A549 (cell line): ENCODE measurements at regions not wholly inside any gene's neighbourhood (a gene's known extent, or its start where the extent isn't known, plus 50 kb on each side); places are given as distances from the start of the nearest gene placed in this dataset.

Experiments
- EP300 ChIP-seq, 2 experiments: fragments of >200 bp; sonication (Bioruptor Twin); formaldehyde crosslinking; IDR thresholded peaks; 2 replicates in 1 of 2; 3 replicates in 1 of 2; pipeline ENCODE4 v1.6.1; 2016 to 2017
- FOSL2 ChIP-seq, 2 experiments: fragments of 450-650 bp in 1 of 2; fragments of >200 bp in 1 of 2; sonication (Bioruptor Twin) in 1 of 2; formaldehyde crosslinking; IDR thresholded peaks; 2 replicates each; pipeline versions ENCODE4 v1.5.0 to v1.6.1; 2016 to 2020; ENCODE audit warnings: mild to moderate bottlenecking in 1 of 2, moderate library complexity in 1 of 2
- HOXA7 ChIP-seq: fragments of 250-450 bp; sonication (Bioruptor Pico); IDR thresholded peaks from 2 replicates; pipeline ENCODE4 v1.5.0; 2020; ENCODE audit warnings: mild to moderate bottlenecking, moderate library complexity
- RAD21 ChIP-seq, 2 experiments: fragments of >200 bp in 1 of 2; sonication (Bioruptor Twin) in 1 of 2; formaldehyde crosslinking in 1 of 2; IDR thresholded peaks in 1 of 2; conservative IDR thresholded peaks in 1 of 2; 2 replicates in 1 of 2; 3 replicates in 1 of 2; pipeline ENCODE4 v1.6.1; 2012 to 2018; ENCODE audit warnings: inconsistent platforms in 1 of 2
- REST ChIP-seq: fragments of 200-600 bp; sonication (generic); IDR thresholded peaks from 2 replicates; pipeline ENCODE4 v1.6.1; 2016; ENCODE audit warnings: antibody characterized with exemption, mild to moderate bottlenecking, moderate library complexity
- ZC3H11A ChIP-seq: fragments of 450-650 bp; IDR thresholded peaks from 2 replicates; pipeline ENCODE4 v1.6.1; 2014; ENCODE audit warnings: antibody characterized with exemption, mild to moderate bottlenecking

DNA sequence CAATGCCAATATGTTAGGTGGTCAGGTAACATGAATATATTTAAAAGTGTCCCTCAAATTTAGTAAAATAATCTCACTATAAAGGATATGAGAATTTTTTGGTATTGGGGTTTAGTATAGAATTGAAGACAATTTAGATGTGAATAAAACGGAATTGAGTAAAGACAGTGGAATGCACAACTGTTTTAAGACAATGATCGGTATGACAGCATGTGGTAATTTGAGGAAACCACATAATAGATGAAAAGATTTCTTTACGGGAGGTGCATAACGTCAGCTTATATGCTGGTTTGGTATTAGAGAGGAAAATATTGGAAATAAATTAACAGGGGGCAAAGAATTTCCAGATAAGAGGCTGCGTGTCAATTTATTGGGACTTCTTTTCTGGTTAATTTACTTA lies 1043.2 kb downstream of the CDH18 start:
- TF ChIP-seq EP300 (IDR thresholded peaks at IDR 0.05) (no peak), FOSL2 (IDR thresholded peaks at IDR 0.05) (no peak), FOSL2 (CRISPR knock-in tag; IDR thresholded peaks at IDR 0.05) (no peak), RAD21 (conservative IDR thresholded peaks at IDR 0.05 in 1 of 2, IDR thresholded peaks at IDR 0.05 in 1 of 2) (no peak), REST (no peak), HOXA7 (no peak), ZC3H11A (no peak)
